Hippocampal formation (tissue), 2 donors: ENCODE measurements at regions not wholly inside any gene's neighbourhood (a gene's known extent, or its start where the extent isn't known, plus 50 kb on each side); places are given as distances from the start of the nearest gene placed in this dataset.

Experiments used
- DNase-seq, 2 donors: peaks; one replicate each; lab custom pipeline; 2025; lab: John Stamatoyannopoulos, UW

- no peak for DNase-seq
Measured at GRCh38 chr10:10551596-10552301, 465.9 kb upstream of the CELF2 start.

GRCh38 chr10:10552948-10553347 is 464.7 kb upstream of the CELF2 start:
- no peak for DNase-seq

- no peak for DNase-seq
Measured at GRCh38 chr10:10564081-10564794, 453.4 kb upstream of the CELF2 start.

GRCh38 chr10:10576937-10577336 is 440.7 kb upstream of the CELF2 start:
- DNase-seq, result no peak

GRCh38 chr10:10579709-10580108 is 438.0 kb upstream of the CELF2 start:
- no peak for DNase-seq

- DNase-seq, result no peak
Measured at GRCh38 chr10:10584161-10584560, 433.5 kb upstream of the CELF2 start.

GRCh38 chr10:10587744-10588393 is 429.8 kb upstream of the CELF2 start:
- DNase-seq, result no peak

GRCh38 chr10:10589540-10590303 is 427.9 kb upstream of the CELF2 start:
- no peak for DNase-seq

- DNase-seq, result no peak
Measured at GRCh38 chr10:10591715-10592341, 425.8 kb upstream of the CELF2 start.

- no peak for DNase-seq
Measured at GRCh38 chr10:10596256-10596655, 421.4 kb upstream of the CELF2 start.

- no peak for DNase-seq
Measured at GRCh38 chr10:10598297-10598696, 419.4 kb upstream of the CELF2 start.

- no peak for DNase-seq
Measured at GRCh38 chr10:10600004-10600403, 417.7 kb upstream of the CELF2 start.

GRCh38 chr10:10605551-10606081 is 412.1 kb upstream of the CELF2 start:
- DNase-seq, result no peak

- peak in 1 of 2 donors; percentile 44 for DNase-seq
Measured at GRCh38 chr10:10609379-10609955, 408.2 kb upstream of the CELF2 start.

GRCh38 chr10:10610171-10610570 is 407.5 kb upstream of the CELF2 start:
- DNase-seq, result no peak

- DNase-seq, result no peak
Measured at GRCh38 chr10:10612151-10612550, 405.5 kb upstream of the CELF2 start.

GRCh38 chr10:10613656-10614244 is 403.9 kb upstream of the CELF2 start:
- DNase-seq, result no peak

GRCh38 chr10:10617686-10618085 is 400.0 kb upstream of the CELF2 start:
- DNase-seq, result no peak

GRCh38 chr10:10618139-10618538 is 399.5 kb upstream of the CELF2 start:
- DNase-seq, result no peak

- DNase-seq, result no peak
Measured at GRCh38 chr10:10623958-10624566, 393.6 kb upstream of the CELF2 start.
